ENCODE measurements at regions not wholly inside any gene's neighbourhood (a gene's known extent, or its start where the extent isn't known, plus 50 kb on each side); places are given as distances from the start of the nearest gene placed in this dataset.

- TF ChIP-seq CTCF (IDR thresholded peaks at IDR 0.05) = no peak
- no peak for TF ChIP-seq POLR2A (IDR thresholded peaks at IDR 0.05)
Observed at GRCh38 chr11:89625171-89625570, 84.9 kb upstream of the TRIM77 start.
